OCI-LY3 (cell line): ENCODE measurements at regions not wholly inside any gene's neighbourhood (a gene's known extent, or its start where the extent isn't known, plus 50 kb on each side); places are given as distances from the start of the nearest gene placed in this dataset.

Experiments
- CTCF ChIP-seq: fragments of 200-600, 300-600 bp; sonication (generic); IDR thresholded peaks from 2 replicates; pipeline ENCODE4 v1.5.1; 2014; ENCODE audit warnings: antibody characterized with exemption, low read length, low read depth
- EZH2phosphoT487 ChIP-seq: fragments of 200-600 bp; shearing (Covaris generic); IDR thresholded peaks from 2 replicates; pipeline ENCODE4 v1.6.1; 2018; ENCODE audit warnings: antibody characterized with exemption, mixed run types, low read depth

- TF ChIP-seq CTCF (no peak), EZH2phosphoT487 (no peak)
Measured at GRCh38 chr5:89499787-89500186, 616.8 kb upstream of the MEF2C start.
